Large intestine (tissue), 3 donors: ENCODE measurements at regions not wholly inside any gene's neighbourhood (a gene's known extent, or its start where the extent isn't known, plus 50 kb on each side); places are given as distances from the start of the nearest gene placed in this dataset.
"Not testable (repeated sequence)": the region's sequence is repeated elsewhere in the genome, so short reads cannot be mapped to it uniquely, and the experiment has no call there.

Experiments used
- DNase-seq, 2 donors: peaks; one replicate each; pipeline versions ENCODE4 v3.0.0 to v3.0.0-alpha.2; 2013
- H3K27ac ChIP-seq: one replicate; pipeline ENCODE4 v1.5.1; 2013; ENCODE audit warnings: low read length
- H3K27me3 ChIP-seq: 2 replicates; pipeline ENCODE4 v1.6.1; 2013; ENCODE audit warnings: low read length; ENCODE audit not compliant: control insufficient read depth, insufficient read depth
- H3K36me3 ChIP-seq: 2 replicates; pipeline ENCODE4 v1.6.1; 2013; ENCODE audit warnings: low read length; ENCODE audit not compliant: control insufficient read depth, insufficient read depth
- H3K4me1 ChIP-seq: one replicate; pipeline ENCODE4 v1.6.1; 2013; ENCODE audit warnings: low read length; ENCODE audit not compliant: control insufficient read depth, insufficient read depth
- H3K4me3 ChIP-seq: one replicate; pipeline ENCODE4 v1.5.1; 2013; ENCODE audit warnings: low read length
- H3K9me3 ChIP-seq: one replicate; pipeline ENCODE4 v1.6.1; 2013; ENCODE audit warnings: mild to moderate bottlenecking, low read depth, low read length, moderate library complexity; ENCODE audit not compliant: control insufficient read depth
- WGBS: methylation state at CpG from one replicate; pipeline ENCODE4 v1.1.5; 2013; ENCODE audit warnings: low lambda C conversion rate; ENCODE audit not compliant: insufficient coverage; 5-methylcytosine and 5-hydroxymethylcytosine counted together

GRCh38 chr22:15772337-15772736 is 82.5 kb downstream of the POTEH start:
- H3K9me3 ChIP-seq, DNase-seq, H3K4me3 ChIP-seq, H3K36me3 ChIP-seq, H3K27me3 ChIP-seq, H3K27ac ChIP-seq, H3K4me1 ChIP-seq: not testable (repeated sequence)
- no CpG with 5 or more reads among the region's 3 CpGs for WGBS

- not testable (repeated sequence) for H3K9me3 ChIP-seq, H3K27ac ChIP-seq, H3K4me1 ChIP-seq, DNase-seq, H3K36me3 ChIP-seq, H3K4me3 ChIP-seq, H3K27me3 ChIP-seq
- no CpG with 5 or more reads among the region's 7 CpGs for WGBS
Measured at GRCh38 chr22:15775118-15775517, 85.3 kb downstream of the POTEH start.

GRCh38 chr22:15775670-15776669 is 86.1 kb downstream of the POTEH start:
- not testable (repeated sequence) for H3K4me1 ChIP-seq, H3K4me3 ChIP-seq, H3K9me3 ChIP-seq, H3K27me3 ChIP-seq, H3K27ac ChIP-seq, H3K36me3 ChIP-seq
- peak in 1 of 2 donors; percentile 0 for DNase-seq
- WGBS, result no CpG with 5 or more reads among the region's 43 CpGs

GRCh38 chr22:15776727-15777126 is 86.9 kb downstream of the POTEH start:
- DNase-seq, H3K27ac ChIP-seq, H3K4me1 ChIP-seq, H3K27me3 ChIP-seq, H3K4me3 ChIP-seq, H3K36me3 ChIP-seq, H3K9me3 ChIP-seq: not testable (repeated sequence)
- no CpG with 5 or more reads among the region's 16 CpGs for WGBS

- H3K4me1 ChIP-seq, H3K27me3 ChIP-seq, H3K36me3 ChIP-seq, H3K9me3 ChIP-seq, H3K4me3 ChIP-seq, DNase-seq, H3K27ac ChIP-seq: not testable (repeated sequence)
- WGBS, result no CpG with 5 or more reads among the region's 24 CpGs
Measured at GRCh38 chr22:15777150-15777549, 87.3 kb downstream of the POTEH start.

GRCh38 chr22:15777557-15777956 is 87.7 kb downstream of the POTEH start:
- DNase-seq, H3K27ac ChIP-seq, H3K4me3 ChIP-seq, H3K4me1 ChIP-seq, H3K9me3 ChIP-seq, H3K27me3 ChIP-seq, H3K36me3 ChIP-seq: not testable (repeated sequence)
- no CpG with 5 or more reads among the region's 19 CpGs for WGBS

- not testable (repeated sequence) for H3K4me1 ChIP-seq, DNase-seq, H3K9me3 ChIP-seq, H3K27ac ChIP-seq, H3K36me3 ChIP-seq, H3K27me3 ChIP-seq, H3K4me3 ChIP-seq
- no CpG with 5 or more reads among the region's 6 CpGs for WGBS
Measured at GRCh38 chr22:15778366-15778765, 88.5 kb downstream of the POTEH start.

GRCh38 chr22:15781652-15782051 is 91.8 kb downstream of the POTEH start:
- H3K27me3 ChIP-seq, H3K27ac ChIP-seq, H3K36me3 ChIP-seq, H3K9me3 ChIP-seq, DNase-seq, H3K4me3 ChIP-seq, H3K4me1 ChIP-seq: not testable (repeated sequence)
- WGBS, result no CpG with 5 or more reads among the region's 1 CpG

GRCh38 chr22:15782933-15783332 is 93.1 kb downstream of the POTEH start:
- not testable (repeated sequence) for H3K36me3 ChIP-seq, H3K27me3 ChIP-seq, H3K4me1 ChIP-seq, H3K27ac ChIP-seq, DNase-seq, H3K9me3 ChIP-seq, H3K4me3 ChIP-seq
- no CpG with 5 or more reads among the region's 2 CpGs for WGBS

DNA sequence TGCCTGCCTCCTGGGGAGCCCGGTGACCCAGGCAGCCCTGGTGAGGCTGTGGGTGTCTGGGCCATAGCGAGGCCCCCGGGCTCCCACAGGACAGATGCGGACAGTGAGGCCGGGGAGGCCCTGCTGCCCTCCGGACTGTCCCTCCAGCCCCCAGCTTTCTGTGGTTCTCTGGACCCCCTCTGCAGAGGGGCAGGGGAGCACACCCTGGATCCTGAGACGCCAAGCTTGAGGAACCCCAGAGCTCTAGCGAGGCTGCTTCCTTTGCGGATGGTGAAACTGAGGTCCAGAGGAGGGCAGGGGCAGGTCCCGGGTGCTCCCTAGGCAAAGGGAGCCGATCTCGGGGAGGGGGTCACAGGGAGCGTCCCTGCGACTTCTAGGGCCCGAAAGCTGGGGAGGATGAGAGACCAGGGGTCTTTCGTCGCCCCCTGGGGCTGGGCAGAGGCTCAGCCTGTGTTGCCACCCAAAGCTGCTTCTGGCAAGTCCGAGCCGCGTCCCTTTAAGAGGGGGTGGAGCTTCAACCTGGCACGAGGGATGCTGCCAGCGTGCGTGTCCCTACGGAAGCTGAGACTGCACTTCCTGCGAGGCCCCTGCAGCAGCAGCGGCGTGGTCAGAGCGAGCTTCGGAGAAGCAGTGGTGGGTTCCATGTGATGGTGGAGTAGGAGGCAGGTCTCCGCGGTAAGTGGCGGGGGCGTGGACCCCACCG is 94.7 kb downstream of the POTEH start:
- not testable (repeated sequence) for H3K27ac ChIP-seq, H3K36me3 ChIP-seq
- no CpG with 5 or more reads among the region's 34 CpGs for WGBS

More for the DNA sequence above, 94.7 kb downstream of the POTEH start:
- H3K4me3 ChIP-seq, H3K27me3 ChIP-seq, H3K4me1 ChIP-seq, H3K9me3 ChIP-seq, DNase-seq: not testable (repeated sequence)
